Esophagus squamous epithelium (tissue), 5 donors: ENCODE measurements at regions not wholly inside any gene's neighbourhood (a gene's known extent, or its start where the extent isn't known, plus 50 kb on each side); places are given as distances from the start of the nearest gene placed in this dataset.

ENCODE experiments used
- DNase-seq: peaks from one replicate; lab custom pipeline; 2025; lab: John Stamatoyannopoulos, UW
- H3K27ac ChIP-seq, 4 donors: fragments of 200-600 bp; sonication (generic); one replicate each; pipeline ENCODE4 v1.5.1; 2016 to 2019; ENCODE audit warnings: mild to moderate bottlenecking in 1 of 4
- H3K27me3 ChIP-seq, 4 donors: fragments of 200-600 bp; sonication (generic); 1 replicate in 3 of 4; 2 replicates in 1 of 4; pipeline versions ENCODE4 v1.5.1 to v1.6.0; 2017 to 2021; ENCODE audit warnings: antibody characterized with exemption in 1 of 4
- H3K36me3 ChIP-seq, 3 donors: fragments of 200-600 bp; sonication (generic); one replicate each; pipeline ENCODE4 v1.5.1; 2016 to 2019
- H3K4me1 ChIP-seq, 3 donors: fragments of 200-600 bp; sonication (generic); one replicate each; pipeline ENCODE4 v1.5.1; 2017 to 2019
- H3K4me3 ChIP-seq, 4 donors: fragments of 200-600 bp; sonication (generic); 1 replicate in 3 of 4; 2 replicates in 1 of 4; pipeline ENCODE4 v1.5.1; 2016 to 2019; ENCODE audit warnings: mild to moderate bottlenecking in 2 of 4, moderate library complexity in 1 of 4
- H3K9me3 ChIP-seq, 3 donors: fragments of 200-600 bp; sonication (generic); one replicate each; pipeline ENCODE4 v1.5.1; 2016 to 2019
- POLR2A ChIP-seq, 4 donors: fragments of 450-650 bp; IDR thresholded peaks; one replicate each; pipeline ENCODE4 v1.6.1; 2017; ENCODE audit warnings: antibody characterized with exemption in 4 of 4, mild to moderate bottlenecking in 4 of 4, moderate library complexity in 3 of 4
- WGBS, 2 donors: methylation state at CpG; one replicate each; pipeline ENCODE4 v1.1.5; 2018; 5-methylcytosine and 5-hydroxymethylcytosine counted together
- intact Hi-C: fragments of 100-400 bp; cut with DNase I; formaldehyde crosslinking; loops from one replicate; pipeline ENCODE4 v1.15.0; 2022
- TF ChIP-seq, protein P1 (sequence below), 6 experiments: fragments of 450-650 bp in 4 of 6; fragments of 200-600 bp in 2 of 6; sonication (generic) in 2 of 6; IDR thresholded peaks; one replicate each; pipeline ENCODE4 v1.5.1; 2016 to 2019; ENCODE audit warnings: antibody characterized with exemption in 6 of 6, mild to moderate bottlenecking in 4 of 6, moderate library complexity in 4 of 6
- donor health status: DM: yes; HTN: yes; CAD: no.

DNA sequence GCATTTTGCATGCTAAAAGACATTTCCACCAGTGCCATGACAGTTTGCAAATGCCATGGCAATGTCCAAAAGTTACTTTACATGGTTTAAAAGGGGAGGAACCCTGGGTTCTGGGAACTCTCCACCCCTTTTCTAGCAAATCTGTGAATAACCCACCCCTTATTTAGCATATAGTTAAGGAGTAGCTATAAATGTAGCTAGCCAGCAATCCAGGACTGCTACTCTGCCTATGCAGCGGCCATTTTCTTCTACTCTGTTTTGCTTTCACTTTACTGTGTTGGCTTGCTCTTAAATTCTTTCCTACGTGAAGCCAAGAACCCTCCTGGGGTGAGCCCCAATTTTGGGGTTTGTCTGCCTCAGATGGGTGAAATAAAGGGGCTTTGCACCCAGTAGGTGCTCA lies 141.0 kb downstream of the PTPN11 start:
- DNase-seq, result no peak
- no peaks in the 10 kb centered on the region for H3K9me3 ChIP-seq
- intact Hi-C loops, result no loop called here
- H3K4me3 ChIP-seq, result no peak overlapping the region
- WGBS, 2 donors, result 76% methylated on average over 2 of the region's 2 CpGs
- peaks cover 0 to 11% (median 0%) of the 10 kb centered on the region in 4 donors for H3K27me3 ChIP-seq
- no peaks in the 10 kb centered on the region for H3K36me3 ChIP-seq
- no peak overlapping the region for H3K27ac ChIP-seq
- TF ChIP-seq POLR2A (IDR thresholded peaks at IDR 0.05), result no peak
- TF ChIP-seq, protein P1, sequence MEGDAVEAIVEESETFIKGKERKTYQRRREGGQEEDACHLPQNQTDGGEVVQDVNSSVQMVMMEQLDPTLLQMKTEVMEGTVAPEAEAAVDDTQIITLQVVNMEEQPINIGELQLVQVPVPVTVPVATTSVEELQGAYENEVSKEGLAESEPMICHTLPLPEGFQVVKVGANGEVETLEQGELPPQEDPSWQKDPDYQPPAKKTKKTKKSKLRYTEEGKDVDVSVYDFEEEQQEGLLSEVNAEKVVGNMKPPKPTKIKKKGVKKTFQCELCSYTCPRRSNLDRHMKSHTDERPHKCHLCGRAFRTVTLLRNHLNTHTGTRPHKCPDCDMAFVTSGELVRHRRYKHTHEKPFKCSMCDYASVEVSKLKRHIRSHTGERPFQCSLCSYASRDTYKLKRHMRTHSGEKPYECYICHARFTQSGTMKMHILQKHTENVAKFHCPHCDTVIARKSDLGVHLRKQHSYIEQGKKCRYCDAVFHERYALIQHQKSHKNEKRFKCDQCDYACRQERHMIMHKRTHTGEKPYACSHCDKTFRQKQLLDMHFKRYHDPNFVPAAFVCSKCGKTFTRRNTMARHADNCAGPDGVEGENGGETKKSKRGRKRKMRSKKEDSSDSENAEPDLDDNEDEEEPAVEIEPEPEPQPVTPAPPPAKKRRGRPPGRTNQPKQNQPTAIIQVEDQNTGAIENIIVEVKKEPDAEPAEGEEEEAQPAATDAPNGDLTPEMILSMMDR (IDR thresholded peaks at IDR 0.05), result no peak
- H3K4me1 ChIP-seq, result no peaks in the 10 kb centered on the region

DNA sequence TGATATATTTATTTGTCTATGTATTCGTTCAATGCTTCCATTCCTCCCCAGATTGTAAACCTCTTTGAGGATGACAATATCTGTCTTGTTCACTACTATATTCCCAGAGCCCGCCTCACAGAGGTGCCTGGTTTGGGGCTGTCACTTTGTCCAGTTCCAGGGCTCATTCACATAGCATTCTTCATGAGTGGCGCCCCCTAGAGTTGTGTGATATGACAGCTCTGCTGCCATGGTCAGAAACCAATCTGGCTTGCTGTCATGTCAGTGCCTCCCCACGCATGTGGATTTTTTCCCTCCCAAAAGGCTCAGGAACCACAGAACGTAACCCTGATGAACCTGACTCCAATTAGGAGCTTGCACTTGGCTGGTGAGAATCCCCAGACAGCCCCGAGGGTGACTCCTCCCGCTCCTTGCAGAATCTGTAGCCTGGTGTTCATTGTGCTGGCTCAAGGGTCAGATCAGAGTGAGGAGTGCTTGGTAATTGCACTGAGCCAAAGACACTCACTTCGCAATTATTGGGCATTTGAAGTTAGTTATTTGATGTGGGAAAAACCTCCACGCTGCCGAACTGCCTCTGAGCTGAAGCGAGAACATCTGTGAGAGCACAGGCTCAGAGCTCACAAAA lies 145.5 kb downstream of the PTPN11 start:
- H3K36me3 ChIP-seq, result no peaks in the 10 kb centered on the region
- TF ChIP-seq, protein P1 (IDR thresholded peaks at IDR 0.05), result no peak
- TF ChIP-seq POLR2A (IDR thresholded peaks at IDR 0.05), result no peak
- H3K4me3 ChIP-seq, result no peak overlapping the region
- 77 to 78% methylated on average over 7 to 9 of the region's 11 CpGs for WGBS, 2 donors
- H3K27ac ChIP-seq, result no peak overlapping the region
- no peaks in the 10 kb centered on the region for H3K9me3 ChIP-seq
- no peak for DNase-seq
- intact Hi-C loops, result no loop called here
- no peaks in the 10 kb centered on the region for H3K4me1 ChIP-seq
- peaks cover 0 to 29% (median 0%) of the 10 kb centered on the region in 4 donors for H3K27me3 ChIP-seq

DNA sequence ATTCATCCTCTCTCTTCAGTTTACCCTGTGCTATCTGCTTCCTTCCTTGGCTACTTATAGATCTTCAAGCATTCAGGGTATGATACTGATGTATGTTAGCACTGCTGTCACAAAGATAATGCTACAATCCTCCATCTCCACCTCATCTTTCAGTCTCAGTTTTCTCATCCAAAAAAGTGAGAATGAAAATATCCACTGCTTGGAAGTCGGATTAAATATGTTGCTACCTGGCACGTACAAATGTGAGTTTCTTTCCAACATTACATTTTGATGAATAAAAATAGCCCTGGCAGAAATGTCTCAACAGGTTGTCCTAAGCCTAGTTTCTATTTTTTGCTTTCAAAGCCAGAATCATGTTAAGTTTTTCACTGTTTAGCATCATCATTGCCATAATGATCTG lies 149.9 kb downstream of the PTPN11 start:
- Histone ChIP-seq H3K9me3 (no peaks in the 10 kb centered on the region), H3K27me3 (peaks cover 0 to 64% (median 0%) of the 10 kb centered on the region in 4 donors), H3K4me3 (no peak overlapping the region), H3K4me1 (no peaks in the 10 kb centered on the region), H3K27ac (no peak overlapping the region), H3K36me3 (no peaks in the 10 kb centered on the region)
- DNase-seq, result no peak
- intact Hi-C loops, result no loop called here
- WGBS, 2 donors, result 39 to 74% methylated on average over 2 of the region's 2 CpGs
- no peak for TF ChIP-seq POLR2A (IDR thresholded peaks at IDR 0.05)
- TF ChIP-seq, protein P1 (IDR thresholded peaks at IDR 0.05), result no peak

DNA sequence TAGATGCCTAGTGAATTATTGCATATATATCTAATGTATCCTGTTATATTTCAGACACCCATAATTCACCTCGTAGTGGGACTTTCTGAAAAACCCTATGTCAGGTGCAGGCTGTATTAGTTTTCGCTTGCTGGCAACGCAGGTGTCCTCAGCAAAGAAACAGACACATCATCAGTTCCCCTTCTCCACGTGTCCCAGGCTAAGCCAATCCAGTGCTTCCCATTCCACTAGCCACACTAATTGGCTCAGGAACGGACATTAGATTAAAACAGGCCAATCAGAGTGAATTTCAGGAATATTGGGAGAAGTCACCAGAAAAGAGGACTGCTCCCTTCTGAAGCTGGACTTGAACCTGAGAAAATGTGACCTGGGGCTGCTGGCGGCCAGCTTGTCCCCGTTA lies 151.3 kb downstream of the PTPN11 start:
- DNase-seq, result no peak
- H3K27me3 ChIP-seq, result peaks cover 0 to 74% (median 0%) of the 10 kb centered on the region in 4 donors
- intact Hi-C loops, result no loop called here
- peaks cover 0 to 2% (median 0%) of the 10 kb centered on the region in 3 donors for H3K4me1 ChIP-seq
- 47 to 49% methylated on average over 7 of the region's 7 CpGs for WGBS, 2 donors
- no peaks in the 10 kb centered on the region for H3K9me3 ChIP-seq
- H3K36me3 ChIP-seq, result no peaks in the 10 kb centered on the region
- TF ChIP-seq POLR2A (IDR thresholded peaks at IDR 0.05), result no peak
- TF ChIP-seq, protein P1 (IDR thresholded peaks at IDR 0.05), result no peak
- no peak overlapping the region for H3K27ac ChIP-seq
- no peak overlapping the region for H3K4me3 ChIP-seq

DNA sequence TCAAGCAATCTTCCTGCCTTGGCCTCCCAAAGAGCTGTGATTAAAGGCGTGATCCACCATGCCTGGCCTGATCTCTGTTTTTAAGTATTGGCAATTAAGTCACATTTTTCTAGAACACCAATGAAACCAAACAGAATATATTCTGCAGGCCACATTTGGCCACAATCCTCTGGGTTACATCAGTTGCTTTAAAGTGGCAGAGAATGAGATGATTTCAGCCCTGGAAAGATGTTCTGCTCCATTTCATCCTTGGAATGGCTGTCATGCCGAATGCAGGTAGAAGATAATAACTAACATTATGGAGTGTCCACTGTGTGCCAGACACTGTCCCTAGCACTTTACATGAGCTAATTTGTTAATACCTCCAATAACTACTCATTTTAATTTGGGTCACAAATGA lies 154.4 kb downstream of the PTPN11 start:
- H3K36me3 ChIP-seq, result no peaks in the 10 kb centered on the region
- no peak overlapping the region for H3K27ac ChIP-seq
- TF ChIP-seq POLR2A (IDR thresholded peaks at IDR 0.05), result no peak
- TF ChIP-seq, protein P1 (IDR thresholded peaks at IDR 0.05), result no peak
- H3K9me3 ChIP-seq, result no peaks in the 10 kb centered on the region
- 67 to 71% methylated on average over 2 of the region's 2 CpGs for WGBS, 2 donors
- peaks cover 0 to 6% (median 0%) of the 10 kb centered on the region in 3 donors for H3K4me1 ChIP-seq
- H3K27me3 ChIP-seq, result peaks cover 0 to 80% (median 0%) of the 10 kb centered on the region in 4 donors
- intact Hi-C loops, result no loop called here
- H3K4me3 ChIP-seq, result no peak overlapping the region
- DNase-seq, result no peak
